Loucy (cell line): ENCODE measurements at regions not wholly inside any gene's neighbourhood (a gene's known extent, or its start where the extent isn't known, plus 50 kb on each side); places are given as distances from the start of the nearest gene placed in this dataset.

Experiments
- H2AFZ ChIP-seq: fragments of 200-600 bp; sonication (generic); 2 replicates; pipeline ENCODE4 v1.6.0; 2016; ENCODE audit warnings: antibody characterized with exemption, mild to moderate bottlenecking, low read length, moderate library complexity
- H3F3A ChIP-seq: fragments of 200-600 bp; 2 replicates; pipeline ENCODE4 v1.6.0; 2016; ENCODE audit warnings: antibody characterized with exemption, low read depth, mild to moderate bottlenecking
- H3K27me3 ChIP-seq: fragments of 200-600 bp; sonication (generic); 2 replicates; pipeline ENCODE4 v1.6.1; 2014; ENCODE audit warnings: low read length, mild to moderate bottlenecking; ENCODE audit not compliant: insufficient read depth, poor library complexity, severe bottlenecking
- H3K36me3 ChIP-seq: fragments of 200-600 bp; sonication (generic); 2 replicates; pipeline ENCODE4 v1.6.1; 2016; ENCODE audit warnings: low read length; ENCODE audit not compliant: insufficient read depth
- H3K4me1 ChIP-seq: fragments of 200-600 bp; sonication (generic); 2 replicates; pipeline ENCODE4 v1.5.1; 2014; ENCODE audit warnings: low read length, mild to moderate bottlenecking; ENCODE audit not compliant: insufficient read depth, poor library complexity, severe bottlenecking
- H3K4me2 ChIP-seq: fragments of 200-600 bp; sonication (generic); 2 replicates; pipeline ENCODE4 v1.6.0; 2014; ENCODE audit warnings: antibody characterized with exemption, low read length, low read depth, mild to moderate bottlenecking; ENCODE audit not compliant: poor library complexity, severe bottlenecking
- H3K4me3 ChIP-seq: fragments of 200-600 bp; sonication (generic); 2 replicates; pipeline ENCODE4 v1.5.1; 2014; ENCODE audit warnings: low read length, mild to moderate bottlenecking, mixed read lengths; ENCODE audit not compliant: poor library complexity, severe bottlenecking
- H3K79me2 ChIP-seq: fragments of 200-600 bp; sonication (generic); 2 replicates; pipeline ENCODE4 v1.6.1; 2014; ENCODE audit warnings: low read length; ENCODE audit not compliant: insufficient read depth
- H3K9ac ChIP-seq: fragments of 200-600 bp; sonication (generic); 2 replicates; pipeline ENCODE4 v1.6.0; 2014; ENCODE audit warnings: mild to moderate bottlenecking, low read depth, low read length, moderate library complexity; ENCODE audit not compliant: poor library complexity, severe bottlenecking
- H3K9me2 ChIP-seq: fragments of 200-600 bp; sonication (generic); replicated peaks from 2 replicates; pipeline ENCODE4 v1.6.1; 2016; ENCODE audit warnings: low read depth, low read length, mixed read lengths
- H3K9me3 ChIP-seq: fragments of 200-600 bp; sonication (generic); 2 replicates; pipeline ENCODE4 v1.6.1; 2014; ENCODE audit warnings: mild to moderate bottlenecking, antibody characterized with exemption, low read length, low read depth; ENCODE audit not compliant: insufficient read depth
- H4K20me1 ChIP-seq: fragments of 200-600 bp; sonication (generic); 2 replicates; pipeline ENCODE4 v1.6.0; 2014; ENCODE audit warnings: antibody characterized with exemption, low read length, mild to moderate bottlenecking; ENCODE audit not compliant: insufficient read depth, poor library complexity, severe bottlenecking
- EZH2phosphoT487 ChIP-seq: fragments of 200-600 bp; IDR thresholded peaks from 2 replicates; pipeline ENCODE4 v1.6.1; 2018; ENCODE audit warnings: antibody characterized with exemption, mild to moderate bottlenecking, moderate library complexity, borderline replicate concordance
- TF ChIP-seq, protein P1 (sequence below): fragments of 200-600 bp; sonication (generic); conservative IDR thresholded peaks from 2 replicates; pipeline ENCODE4 v1.5.1; 2014; ENCODE audit warnings: mild to moderate bottlenecking, antibody characterized with exemption, low read length

DNA sequence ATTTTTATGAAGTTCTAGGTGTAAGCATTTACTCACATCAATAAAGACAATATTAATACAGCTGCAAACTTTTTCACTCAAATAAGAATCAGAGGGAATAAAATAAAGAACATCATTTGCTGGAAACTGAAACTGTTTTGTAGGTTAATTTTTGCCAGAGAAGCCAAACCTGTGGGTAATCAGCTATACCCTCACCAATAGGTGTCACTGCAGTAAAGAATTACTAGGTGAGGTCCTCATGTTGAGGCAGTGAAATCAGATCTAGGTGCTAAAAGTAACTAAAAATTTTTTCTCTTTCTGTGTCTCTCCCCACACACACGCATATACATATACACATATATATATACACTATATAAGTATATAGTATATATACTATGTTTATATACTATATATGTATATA lies 1016.3 kb upstream of the SEMA6A start:
- TF ChIP-seq EZH2phosphoT487, result no peak
- TF ChIP-seq, protein P1, sequence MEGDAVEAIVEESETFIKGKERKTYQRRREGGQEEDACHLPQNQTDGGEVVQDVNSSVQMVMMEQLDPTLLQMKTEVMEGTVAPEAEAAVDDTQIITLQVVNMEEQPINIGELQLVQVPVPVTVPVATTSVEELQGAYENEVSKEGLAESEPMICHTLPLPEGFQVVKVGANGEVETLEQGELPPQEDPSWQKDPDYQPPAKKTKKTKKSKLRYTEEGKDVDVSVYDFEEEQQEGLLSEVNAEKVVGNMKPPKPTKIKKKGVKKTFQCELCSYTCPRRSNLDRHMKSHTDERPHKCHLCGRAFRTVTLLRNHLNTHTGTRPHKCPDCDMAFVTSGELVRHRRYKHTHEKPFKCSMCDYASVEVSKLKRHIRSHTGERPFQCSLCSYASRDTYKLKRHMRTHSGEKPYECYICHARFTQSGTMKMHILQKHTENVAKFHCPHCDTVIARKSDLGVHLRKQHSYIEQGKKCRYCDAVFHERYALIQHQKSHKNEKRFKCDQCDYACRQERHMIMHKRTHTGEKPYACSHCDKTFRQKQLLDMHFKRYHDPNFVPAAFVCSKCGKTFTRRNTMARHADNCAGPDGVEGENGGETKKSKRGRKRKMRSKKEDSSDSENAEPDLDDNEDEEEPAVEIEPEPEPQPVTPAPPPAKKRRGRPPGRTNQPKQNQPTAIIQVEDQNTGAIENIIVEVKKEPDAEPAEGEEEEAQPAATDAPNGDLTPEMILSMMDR, result peak; percentile 53
- H3K4me1 ChIP-seq, result no peaks in the 10 kb centered on the region
- no peak overlapping the region for H3K4me3 ChIP-seq
- no peaks in the 10 kb centered on the region for H3F3A ChIP-seq
- no peaks in the 10 kb centered on the region for H4K20me1 ChIP-seq
- H3K9ac ChIP-seq, result no peak overlapping the region
- no peaks in the 10 kb centered on the region for H3K36me3 ChIP-seq
- H3K79me2 ChIP-seq, result no peaks in the 10 kb centered on the region
- H3K4me2 ChIP-seq, result no peak overlapping the region
- H2AFZ ChIP-seq, result no peak overlapping the region
- H3K27me3 ChIP-seq, result no peaks in the 10 kb centered on the region
- no peaks in the 10 kb centered on the region for H3K9me2 ChIP-seq
- H3K9me3 ChIP-seq, result no peaks in the 10 kb centered on the region

DNA sequence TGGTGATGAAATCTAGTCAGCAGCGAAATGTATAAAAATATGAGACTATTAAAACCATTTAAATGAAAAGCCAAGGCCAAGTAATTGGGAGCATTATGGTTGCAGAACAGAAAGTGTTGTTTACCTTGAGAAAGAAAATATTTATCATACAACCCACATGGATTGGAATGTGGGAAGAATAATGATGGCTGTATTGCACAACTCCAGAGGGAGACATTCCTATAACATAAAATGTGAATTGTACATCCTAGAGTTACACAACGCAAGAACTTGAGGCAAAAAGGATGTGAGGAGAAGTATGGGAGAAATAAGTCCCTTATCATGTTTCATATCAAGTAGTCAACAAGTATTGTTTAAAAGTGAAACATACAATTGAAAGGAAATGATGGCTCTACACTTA lies 1014.0 kb upstream of the SEMA6A start:
- Histone ChIP-seq H3K4me2 (no peak overlapping the region), H3K9me2 (no peaks in the 10 kb centered on the region), H2AFZ (no peak overlapping the region), H3K9me3 (no peaks in the 10 kb centered on the region), H3K27me3 (no peaks in the 10 kb centered on the region), H3K9ac (no peak overlapping the region), H3K79me2 (no peaks in the 10 kb centered on the region), H4K20me1 (no peaks in the 10 kb centered on the region), H3K4me1 (no peaks in the 10 kb centered on the region), H3K36me3 (no peaks in the 10 kb centered on the region), H3F3A (no peaks in the 10 kb centered on the region), H3K4me3 (no peak overlapping the region)
- TF ChIP-seq, protein P1, result no peak
- no peak for TF ChIP-seq EZH2phosphoT487

DNA sequence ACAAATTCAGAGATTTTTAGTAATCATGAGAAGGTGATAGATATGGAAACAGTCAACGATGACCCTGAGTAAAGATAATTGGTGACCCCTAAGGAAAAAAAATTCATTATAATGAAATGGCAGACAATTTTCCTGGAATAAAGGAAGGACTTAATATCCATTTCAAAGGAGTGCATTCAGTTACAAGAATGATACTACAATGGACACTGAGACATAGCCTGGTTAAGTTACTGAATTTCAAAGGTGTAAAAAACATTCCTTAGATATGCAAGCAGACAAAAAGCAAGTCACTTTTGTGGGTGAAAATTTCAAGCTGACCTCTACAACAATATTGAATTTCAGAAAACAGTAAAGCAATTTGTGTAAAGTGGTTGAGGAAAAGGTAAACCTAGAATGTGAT lies 1012.5 kb upstream of the SEMA6A start:
- H3K79me2 ChIP-seq, result no peaks in the 10 kb centered on the region
- no peak overlapping the region for H3K4me2 ChIP-seq
- H3K4me1 ChIP-seq, result no peaks in the 10 kb centered on the region
- no peaks in the 10 kb centered on the region for H3K27me3 ChIP-seq
- no peak overlapping the region for H3K4me3 ChIP-seq
- H3K9me3 ChIP-seq, result no peaks in the 10 kb centered on the region
- H4K20me1 ChIP-seq, result no peaks in the 10 kb centered on the region
- TF ChIP-seq EZH2phosphoT487, result no peak
- TF ChIP-seq, protein P1, result no peak
- no peak overlapping the region for H2AFZ ChIP-seq
- no peaks in the 10 kb centered on the region for H3F3A ChIP-seq
- no peak overlapping the region for H3K9ac ChIP-seq
- no peaks in the 10 kb centered on the region for H3K9me2 ChIP-seq
- H3K36me3 ChIP-seq, result no peaks in the 10 kb centered on the region
